GM06990 (cell line): ENCODE measurements at regions not wholly inside any gene's neighbourhood (a gene's known extent, or its start where the extent isn't known, plus 50 kb on each side); places are given as distances from the start of the nearest gene placed in this dataset.

ENCODE experiments used
- DNase-seq: peaks from one replicate; pipeline ENCODE4 v3.0.0-alpha.2; 2011; ENCODE audit not compliant: insufficient read length; ENCODE audit errors: extremely low read depth
- H3K27me3 ChIP-seq: replicated peaks from 2 replicates; pipeline ENCODE4 v1.6.0; 2011; ENCODE audit warnings: low read length; ENCODE audit not compliant: control insufficient read depth, insufficient read depth
- H3K36me3 ChIP-seq: 2 replicates; pipeline ENCODE4 v1.5.1; 2011; ENCODE audit warnings: low read length; ENCODE audit not compliant: control insufficient read depth, insufficient read depth
- H3K4me3 ChIP-seq: replicated peaks from 2 replicates; pipeline ENCODE4 v1.5.1; 2011; ENCODE audit warnings: low read depth, mild to moderate bottlenecking, control low read depth, low read length
- TF ChIP-seq, protein P1 (sequence below): IDR thresholded peaks from 2 replicates; pipeline ENCODE4 v1.5.1; 2011; ENCODE audit warnings: low read length, control low read depth, mild to moderate bottlenecking, inconsistent platforms; ENCODE audit not compliant: insufficient read depth, poor library complexity, severe bottlenecking

DNA sequence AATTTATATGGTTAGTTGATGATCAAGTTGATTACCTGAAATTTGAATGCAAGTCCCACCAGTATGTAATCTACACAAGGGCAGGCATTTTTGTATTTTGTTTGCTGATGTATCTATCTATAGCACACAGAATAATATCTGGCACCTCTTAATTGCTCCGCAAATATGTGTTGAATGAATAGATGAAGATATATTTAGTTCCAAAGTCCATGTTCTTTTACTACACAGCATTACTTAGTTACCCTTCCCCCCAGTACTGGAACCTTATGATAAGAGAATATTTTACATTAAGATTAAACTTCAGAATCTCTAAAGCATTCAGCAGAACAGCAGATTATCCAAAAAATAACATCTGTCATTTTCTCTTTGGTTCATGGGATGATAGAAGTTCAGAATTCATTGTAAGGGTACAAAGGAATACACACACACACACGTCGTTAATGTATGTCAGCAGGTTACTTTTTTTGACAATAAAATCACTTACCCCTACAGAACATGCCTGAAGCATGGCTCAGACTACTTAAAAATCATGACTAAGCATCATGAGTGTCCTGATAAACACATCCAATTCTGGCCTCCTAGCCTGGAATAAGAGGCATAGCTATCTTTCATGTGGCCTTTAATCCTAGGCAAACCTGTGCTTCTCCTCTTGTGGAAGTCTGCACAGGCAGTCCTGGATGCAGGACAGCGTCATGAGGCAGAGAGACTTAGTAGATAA, 148.9 kb upstream of the TBC1D5 start:
- no peaks in the 10 kb centered on the region for H3K36me3 ChIP-seq
- H3K4me3 ChIP-seq, result no peak overlapping the region
- H3K27me3 ChIP-seq, result no peaks in the 10 kb centered on the region; the same call in 1 of the 2 replicates
- no peak for DNase-seq
- TF ChIP-seq, protein P1, sequence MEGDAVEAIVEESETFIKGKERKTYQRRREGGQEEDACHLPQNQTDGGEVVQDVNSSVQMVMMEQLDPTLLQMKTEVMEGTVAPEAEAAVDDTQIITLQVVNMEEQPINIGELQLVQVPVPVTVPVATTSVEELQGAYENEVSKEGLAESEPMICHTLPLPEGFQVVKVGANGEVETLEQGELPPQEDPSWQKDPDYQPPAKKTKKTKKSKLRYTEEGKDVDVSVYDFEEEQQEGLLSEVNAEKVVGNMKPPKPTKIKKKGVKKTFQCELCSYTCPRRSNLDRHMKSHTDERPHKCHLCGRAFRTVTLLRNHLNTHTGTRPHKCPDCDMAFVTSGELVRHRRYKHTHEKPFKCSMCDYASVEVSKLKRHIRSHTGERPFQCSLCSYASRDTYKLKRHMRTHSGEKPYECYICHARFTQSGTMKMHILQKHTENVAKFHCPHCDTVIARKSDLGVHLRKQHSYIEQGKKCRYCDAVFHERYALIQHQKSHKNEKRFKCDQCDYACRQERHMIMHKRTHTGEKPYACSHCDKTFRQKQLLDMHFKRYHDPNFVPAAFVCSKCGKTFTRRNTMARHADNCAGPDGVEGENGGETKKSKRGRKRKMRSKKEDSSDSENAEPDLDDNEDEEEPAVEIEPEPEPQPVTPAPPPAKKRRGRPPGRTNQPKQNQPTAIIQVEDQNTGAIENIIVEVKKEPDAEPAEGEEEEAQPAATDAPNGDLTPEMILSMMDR, result no peak

- TF ChIP-seq, protein P1, result no peak
- DNase-seq, result no peak
- no peaks in the 10 kb centered on the region for H3K36me3 ChIP-seq
Observed at GRCh38 chr3:17885986-17886385, 143.6 kb upstream of the TBC1D5 start.

GRCh38 chr3:17882981-17883380, 140.6 kb upstream of the TBC1D5 start:
- TF ChIP-seq, protein P1, result no peak
- H3K4me3 ChIP-seq, result no peak overlapping the region
- no peaks in the 10 kb centered on the region for H3K36me3 ChIP-seq
- no peaks in the 10 kb centered on the region for H3K27me3 ChIP-seq
- no peak for DNase-seq

More at GRCh38 chr3:17885986-17886385, 143.6 kb upstream of the TBC1D5 start:
- Histone ChIP-seq H3K4me3 (no peak overlapping the region), H3K27me3 (no peaks in the 10 kb centered on the region; the same call in 1 of the 2 replicates)

DNA sequence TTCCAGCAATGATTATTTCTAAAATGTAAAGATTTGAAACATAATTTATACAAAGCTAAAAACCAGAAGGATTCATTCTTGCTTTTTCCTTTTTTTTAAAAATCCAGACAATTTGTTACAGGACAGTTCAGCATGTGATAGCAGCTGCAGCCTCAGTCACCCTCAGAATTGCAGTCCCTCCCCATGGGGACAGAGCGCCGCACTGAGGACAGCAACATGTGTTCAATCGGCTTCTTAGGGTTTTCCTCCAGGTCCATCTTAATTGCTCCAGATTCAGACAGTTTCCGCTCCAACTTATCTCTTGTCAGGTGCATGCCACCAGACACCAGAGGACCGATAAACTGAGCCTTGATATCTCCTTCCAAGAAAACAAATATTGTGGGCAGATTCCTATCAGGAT, 134.9 kb upstream of the TBC1D5 start:
- no peak for DNase-seq
- H3K4me3 ChIP-seq, result no peak overlapping the region
- H3K36me3 ChIP-seq, result no peaks in the 10 kb centered on the region
- H3K27me3 ChIP-seq, result no peaks in the 10 kb centered on the region
- TF ChIP-seq, protein P1, result no peak

- TF ChIP-seq, protein P1, result no peak
- no peaks in the 10 kb centered on the region for H3K27me3 ChIP-seq
- H3K4me3 ChIP-seq, result no peak overlapping the region
- H3K36me3 ChIP-seq, result no peaks in the 10 kb centered on the region
- no peak for DNase-seq
Observed at GRCh38 chr3:17874636-17875035, 132.2 kb upstream of the TBC1D5 start.

DNA sequence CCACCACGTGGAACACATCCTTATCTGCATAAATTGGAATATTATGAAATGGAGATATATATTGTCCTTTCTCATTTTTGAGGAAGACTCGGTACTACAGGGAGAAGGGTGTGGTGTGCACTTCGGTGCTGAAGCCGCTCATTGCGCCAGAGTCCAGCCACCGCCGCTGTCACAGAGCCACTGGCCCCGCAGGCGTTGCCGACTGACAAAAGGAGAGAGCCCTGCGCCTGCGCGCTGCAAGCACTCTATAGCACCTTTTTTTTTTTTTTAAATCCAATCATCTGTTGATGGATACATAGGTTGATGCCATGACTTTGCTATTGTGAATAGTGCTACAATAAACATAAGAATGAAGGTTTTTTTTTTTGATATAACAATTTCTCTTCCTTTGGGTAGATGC, 130.0 kb upstream of the TBC1D5 start:
- no peaks in the 10 kb centered on the region for H3K36me3 ChIP-seq
- H3K4me3 ChIP-seq, result no peak overlapping the region
- no peaks in the 10 kb centered on the region; the same call in 1 of the 2 replicates for H3K27me3 ChIP-seq
- DNase-seq, result no peak
- TF ChIP-seq, protein P1, result no peak
